ENCODE measurements at regions not wholly inside any gene's neighbourhood (a gene's known extent, or its start where the extent isn't known, plus 50 kb on each side); places are given as distances from the start of the nearest gene placed in this dataset.

GRCh38 chr4:72971572-72971971 is 97.9 kb downstream of the COX18 start:
- H3K27me3 ChIP-seq (ENCODE audit: insufficient read depth, low read length): no peaks in the 10 kb centered on the region
- H3K4me1 ChIP-seq (ENCODE audit: insufficient read depth, low read length): no peaks in the 10 kb centered on the region
- WGBS: 98% methylated on average over 3 of the region's 3 CpGs
- H3K36me3 ChIP-seq (ENCODE audit: insufficient read depth, low read length): no peaks in the 10 kb centered on the region
- H3K27ac ChIP-seq (ENCODE audit: low read depth, low read length): no peak overlapping the region
- H3K9ac ChIP-seq (ENCODE audit: low read depth, low read length): no peak overlapping the region
- H3K4me3 ChIP-seq (ENCODE audit: low read length): no peak overlapping the region
- no peaks in the 10 kb centered on the region for H3K9me3 ChIP-seq (ENCODE audit: insufficient read depth, low read depth, low read length)

DNA sequence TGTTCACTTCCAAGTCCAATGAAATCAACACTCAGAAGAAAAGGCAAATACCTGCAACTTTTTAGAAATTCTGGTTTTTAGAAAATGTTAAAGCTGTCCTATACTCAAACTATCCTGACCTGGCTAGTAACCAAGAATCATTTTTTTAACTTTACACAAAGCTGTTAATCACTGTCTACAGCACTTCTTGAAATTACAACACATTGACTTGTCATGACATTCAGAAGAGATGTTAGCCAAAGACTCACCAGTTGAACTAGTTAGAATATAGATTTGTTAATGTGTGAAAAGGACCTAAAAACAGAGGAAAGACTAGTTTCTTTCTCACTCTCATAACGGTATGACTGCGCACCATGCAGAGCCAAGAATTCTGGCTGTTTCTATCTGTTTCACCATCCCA is 98.8 kb downstream of the COX18 start:
- H3K27ac ChIP-seq (ENCODE audit: low read depth, low read length): no peak overlapping the region
- H3K4me1 ChIP-seq (ENCODE audit: insufficient read depth, low read length): no peaks in the 10 kb centered on the region
- H3K9me3 ChIP-seq (ENCODE audit: insufficient read depth, low read depth, low read length): no peaks in the 10 kb centered on the region
- H3K4me3 ChIP-seq (ENCODE audit: low read length): no peak overlapping the region
- no peak overlapping the region for H3K9ac ChIP-seq (ENCODE audit: low read depth, low read length)
- 87% methylated on average over 2 of the region's 2 CpGs for WGBS
- H3K27me3 ChIP-seq (ENCODE audit: insufficient read depth, low read length): no peaks in the 10 kb centered on the region
- H3K36me3 ChIP-seq (ENCODE audit: insufficient read depth, low read length): no peaks in the 10 kb centered on the region

DNA sequence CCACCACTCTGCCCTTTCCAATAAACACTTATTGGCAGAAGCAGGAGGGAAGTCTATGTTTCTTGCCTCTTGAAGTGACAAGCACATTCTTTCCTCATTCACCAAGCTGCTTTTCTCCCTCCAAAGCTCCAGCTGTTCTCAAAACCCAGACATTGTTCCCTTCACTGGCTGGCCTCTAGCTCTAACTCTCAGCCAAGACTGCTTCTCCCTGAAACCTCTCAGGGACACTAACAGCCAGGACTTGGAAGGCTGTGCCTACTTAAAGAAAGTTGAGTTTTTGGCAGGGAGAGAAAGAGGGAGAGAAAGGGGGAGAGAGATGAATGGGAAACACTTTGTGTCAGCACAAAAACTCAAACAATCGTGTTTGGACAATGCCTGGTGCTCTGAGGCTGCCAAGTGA is 99.5 kb downstream of the COX18 start:
- H3K9ac ChIP-seq (ENCODE audit: low read depth, low read length): no peak overlapping the region
- no peaks in the 10 kb centered on the region for H3K9me3 ChIP-seq (ENCODE audit: insufficient read depth, low read depth, low read length)
- no peaks in the 10 kb centered on the region for H3K36me3 ChIP-seq (ENCODE audit: insufficient read depth, low read length)
- H3K27ac ChIP-seq (ENCODE audit: low read depth, low read length): no peak overlapping the region
- 81% methylated on average over 1 of the region's 1 CpG for WGBS
- no peaks in the 10 kb centered on the region for H3K4me1 ChIP-seq (ENCODE audit: insufficient read depth, low read length)
- no peak overlapping the region for H3K4me3 ChIP-seq (ENCODE audit: low read length)
- H3K27me3 ChIP-seq (ENCODE audit: insufficient read depth, low read length): no peaks in the 10 kb centered on the region

DNA sequence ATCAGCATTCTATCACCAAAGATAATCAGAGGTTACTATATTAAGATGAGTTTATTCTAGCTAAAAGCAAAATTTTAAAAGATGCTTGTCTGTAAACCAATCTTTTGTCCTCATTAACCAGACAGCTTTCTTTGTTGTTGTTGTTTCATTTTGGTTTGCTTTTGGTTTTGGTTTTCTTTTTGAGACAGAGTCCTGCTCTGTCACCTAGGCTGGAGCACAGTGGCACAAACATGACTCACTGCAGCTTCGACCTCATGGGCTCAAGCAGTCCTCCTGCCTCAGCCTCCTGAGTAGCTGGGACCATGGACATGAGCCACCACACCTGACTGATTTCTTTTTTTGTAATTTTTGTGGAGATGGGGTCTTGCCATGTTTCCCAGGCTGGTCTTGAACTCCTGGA is 102.9 kb downstream of the COX18 start:
- H3K36me3 ChIP-seq (ENCODE audit: insufficient read depth, low read length): no peaks in the 10 kb centered on the region
- H3K4me1 ChIP-seq (ENCODE audit: insufficient read depth, low read length): no peaks in the 10 kb centered on the region
- H3K9me3 ChIP-seq (ENCODE audit: insufficient read depth, low read depth, low read length): no peaks in the 10 kb centered on the region
- H3K27me3 ChIP-seq (ENCODE audit: insufficient read depth, low read length): no peaks in the 10 kb centered on the region
- 94% methylated on average over 1 of the region's 1 CpG for WGBS
- no peak overlapping the region for H3K27ac ChIP-seq (ENCODE audit: low read depth, low read length)
- H3K4me3 ChIP-seq (ENCODE audit: low read length): no peak overlapping the region
- no peak overlapping the region for H3K9ac ChIP-seq (ENCODE audit: low read depth, low read length)

DNA sequence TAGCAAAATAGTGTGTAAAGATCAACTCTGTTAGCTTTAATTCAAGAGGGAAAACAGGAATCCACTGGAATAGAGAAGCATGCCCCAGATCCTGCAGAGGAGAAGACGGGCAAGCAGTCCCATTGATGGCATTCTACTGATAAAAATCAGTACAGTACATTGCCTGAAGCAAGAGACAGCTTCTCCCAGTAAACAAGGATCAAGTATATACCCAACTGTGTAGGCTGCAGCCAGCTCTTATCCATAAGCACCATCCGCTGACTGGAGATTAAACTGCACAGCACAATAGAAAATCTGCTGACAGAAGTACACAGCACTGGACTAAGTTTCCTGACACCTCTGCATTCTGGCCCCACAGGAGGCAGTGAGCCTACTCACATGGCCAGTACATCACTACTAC is 110.1 kb downstream of the COX18 start:
- no peak overlapping the region for H3K9ac ChIP-seq (ENCODE audit: low read depth, low read length)
- no peaks in the 10 kb centered on the region for H3K36me3 ChIP-seq (ENCODE audit: insufficient read depth, low read length)
- no peaks in the 10 kb centered on the region for H3K9me3 ChIP-seq (ENCODE audit: insufficient read depth, low read depth, low read length)
- H3K4me3 ChIP-seq (ENCODE audit: low read length): no peak overlapping the region
- no peaks in the 10 kb centered on the region for H3K27me3 ChIP-seq (ENCODE audit: insufficient read depth, low read length)
- no peaks in the 10 kb centered on the region for H3K4me1 ChIP-seq (ENCODE audit: insufficient read depth, low read length)
- WGBS: 82% methylated on average over 2 of the region's 2 CpGs
- no peak overlapping the region for H3K27ac ChIP-seq (ENCODE audit: low read depth, low read length)

DNA sequence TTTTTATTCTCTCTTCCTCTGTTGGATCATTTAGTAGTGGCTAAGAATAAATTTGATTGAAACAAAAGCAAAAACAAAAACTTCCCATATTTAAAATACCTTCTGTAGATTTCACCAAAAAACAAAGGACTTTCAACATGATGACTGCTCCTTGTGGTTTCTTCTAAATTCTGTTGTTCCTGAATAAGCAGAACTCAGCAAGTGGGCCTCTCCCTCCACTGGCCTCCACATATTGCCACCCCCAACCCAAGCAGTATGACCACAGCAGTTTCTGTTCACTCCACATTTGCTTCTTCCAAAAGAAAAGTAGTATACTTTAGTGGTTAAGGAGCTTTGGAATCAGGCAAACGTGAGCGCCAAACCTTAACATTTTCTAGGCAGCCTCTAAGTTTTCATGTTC is 114.7 kb downstream of the COX18 start:
- no peak overlapping the region for H3K27ac ChIP-seq (ENCODE audit: low read depth, low read length)
- WGBS: 94% methylated on average over 2 of the region's 2 CpGs
- no peak overlapping the region for H3K4me3 ChIP-seq (ENCODE audit: low read length)

GRCh38 chr4:72953571-72953970 is 115.9 kb downstream of the COX18 start:
- H3K4me3 ChIP-seq (ENCODE audit: low read length): no peak overlapping the region
- H3K9me3 ChIP-seq (ENCODE audit: insufficient read depth, low read depth, low read length): no peaks in the 10 kb centered on the region
- H3K36me3 ChIP-seq (ENCODE audit: insufficient read depth, low read length): no peaks in the 10 kb centered on the region
- H3K4me1 ChIP-seq (ENCODE audit: insufficient read depth, low read length): no peaks in the 10 kb centered on the region
- no peaks in the 10 kb centered on the region for H3K27me3 ChIP-seq (ENCODE audit: insufficient read depth, low read length)
- H3K27ac ChIP-seq (ENCODE audit: low read depth, low read length): no peak overlapping the region
- no peak overlapping the region for H3K9ac ChIP-seq (ENCODE audit: low read depth, low read length)
- WGBS: 86% methylated on average over 1 of the region's 1 CpG

More for the DNA sequence above, 114.7 kb downstream of the COX18 start:
- no peak overlapping the region for H3K9ac ChIP-seq (ENCODE audit: low read depth, low read length)
- no peaks in the 10 kb centered on the region for H3K4me1 ChIP-seq (ENCODE audit: insufficient read depth, low read length)
- no peaks in the 10 kb centered on the region for H3K36me3 ChIP-seq (ENCODE audit: insufficient read depth, low read length)
- H3K9me3 ChIP-seq (ENCODE audit: insufficient read depth, low read depth, low read length): no peaks in the 10 kb centered on the region
- no peaks in the 10 kb centered on the region for H3K27me3 ChIP-seq (ENCODE audit: insufficient read depth, low read length)

GRCh38 chr4:72951628-72952027 is 117.9 kb downstream of the COX18 start:
- Histone ChIP-seq H3K4me3 (ENCODE audit: low read length) (no peak overlapping the region), H3K4me1 (ENCODE audit: insufficient read depth, low read length) (no peaks in the 10 kb centered on the region), H3K9me3 (ENCODE audit: insufficient read depth, low read depth, low read length) (no peaks in the 10 kb centered on the region; the same call in 1 of the 2 replicates), H3K27ac (ENCODE audit: low read depth, low read length) (no peak overlapping the region), H3K36me3 (ENCODE audit: insufficient read depth, low read length) (no peaks in the 10 kb centered on the region), H3K9ac (ENCODE audit: low read depth, low read length) (no peak overlapping the region), H3K27me3 (ENCODE audit: insufficient read depth, low read length) (no peaks in the 10 kb centered on the region)
- WGBS: no CpG with 5 or more reads among the region's 2 CpGs

DNA sequence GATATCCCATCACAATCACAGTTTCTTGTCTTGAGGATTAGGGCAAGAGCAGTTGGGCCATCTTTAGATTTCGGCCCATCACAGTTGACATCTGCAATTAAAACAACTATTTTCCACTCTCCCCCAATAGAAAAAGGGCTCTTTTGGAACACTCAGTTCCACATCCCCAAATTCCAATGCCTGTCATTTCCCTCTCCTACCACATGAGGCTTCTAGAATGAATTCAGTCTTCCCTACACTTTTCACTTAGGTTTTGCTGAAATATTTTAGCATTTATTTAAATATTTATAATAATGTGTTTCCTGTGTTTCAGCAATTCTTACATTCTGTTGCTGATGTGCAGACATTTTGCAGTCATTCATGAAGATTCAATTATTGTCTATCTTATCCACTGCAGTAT is 118.4 kb downstream of the COX18 start:
- WGBS: 83% methylated on average over 1 of the region's 1 CpG

GRCh38 chr4:72948080-72948479 is 121.4 kb downstream of the COX18 start:
- WGBS: 100% methylated on average over 1 of the region's 1 CpG
- Histone ChIP-seq H3K36me3 (ENCODE audit: insufficient read depth, low read length) (no peaks in the 10 kb centered on the region), H3K9me3 (ENCODE audit: insufficient read depth, low read depth, low read length) (peaks cover 8% of the 10 kb centered on the region), H3K9ac (ENCODE audit: low read depth, low read length) (no peak overlapping the region), H3K4me1 (ENCODE audit: insufficient read depth, low read length) (no peaks in the 10 kb centered on the region), H3K27ac (ENCODE audit: low read depth, low read length) (no peak overlapping the region), H3K27me3 (ENCODE audit: insufficient read depth, low read length) (no peaks in the 10 kb centered on the region), H3K4me3 (ENCODE audit: low read length) (no peak overlapping the region)

More for the DNA sequence above, 118.4 kb downstream of the COX18 start:
- Histone ChIP-seq H3K27me3 (ENCODE audit: insufficient read depth, low read length) (no peaks in the 10 kb centered on the region), H3K36me3 (ENCODE audit: insufficient read depth, low read length) (no peaks in the 10 kb centered on the region), H3K27ac (ENCODE audit: low read depth, low read length) (no peak overlapping the region), H3K9ac (ENCODE audit: low read depth, low read length) (no peak overlapping the region), H3K4me3 (ENCODE audit: low read length) (no peak overlapping the region), H3K4me1 (ENCODE audit: insufficient read depth, low read length) (no peaks in the 10 kb centered on the region), H3K9me3 (ENCODE audit: insufficient read depth, low read depth, low read length) (peaks cover 2% of the 10 kb centered on the region; the same call in 1 of the 2 replicates)

- H3K4me1 ChIP-seq (ENCODE audit: insufficient read depth, low read length): no peaks in the 10 kb centered on the region
- WGBS: 81% methylated on average over 5 of the region's 5 CpGs
- H3K36me3 ChIP-seq (ENCODE audit: insufficient read depth, low read length): no peaks in the 10 kb centered on the region
- no peak overlapping the region for H3K27ac ChIP-seq (ENCODE audit: low read depth, low read length)
- no peak overlapping the region for H3K9ac ChIP-seq (ENCODE audit: low read depth, low read length)
- H3K4me3 ChIP-seq (ENCODE audit: low read length): no peak overlapping the region
- H3K27me3 ChIP-seq (ENCODE audit: insufficient read depth, low read length): no peaks in the 10 kb centered on the region
- H3K9me3 ChIP-seq (ENCODE audit: insufficient read depth, low read depth, low read length): peaks cover 8% of the 10 kb centered on the region
Measured at GRCh38 chr4:72945719-72946336, 123.7 kb downstream of the COX18 start.

DNA sequence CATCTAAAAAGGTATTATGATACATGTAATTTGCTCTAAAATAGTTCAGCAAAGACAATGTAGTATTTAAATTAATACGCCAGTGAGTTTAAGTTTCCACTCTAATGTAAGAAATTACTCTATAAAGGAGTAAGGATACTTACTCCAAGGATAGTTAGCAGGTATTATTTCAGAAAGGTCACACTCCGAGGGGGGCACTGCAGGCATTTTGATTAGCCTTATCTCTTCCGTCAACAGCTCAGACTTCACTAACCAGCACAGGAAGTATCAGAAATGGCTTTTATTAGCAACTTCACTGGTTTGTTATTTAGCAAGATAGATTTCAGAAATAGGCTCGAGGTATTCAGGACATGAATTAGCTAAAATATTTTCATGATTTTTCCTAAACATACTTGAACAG is 127.0 kb downstream of the COX18 start:
- Histone ChIP-seq H3K4me3 (ENCODE audit: low read length) (no peak overlapping the region), H3K9me3 (ENCODE audit: insufficient read depth, low read depth, low read length) (peaks cover 8% of the 10 kb centered on the region), H3K9ac (ENCODE audit: low read depth, low read length) (no peak overlapping the region), H3K4me1 (ENCODE audit: insufficient read depth, low read length) (0 out of 2 replicates have a peak, but pooled peaks cover 4% of the 10 kb centered on the region), H3K27me3 (ENCODE audit: insufficient read depth, low read length) (no peaks in the 10 kb centered on the region), H3K36me3 (ENCODE audit: insufficient read depth, low read length) (no peaks in the 10 kb centered on the region), H3K27ac (ENCODE audit: low read depth, low read length) (no peak overlapping the region)
- WGBS: 67% methylated on average over 2 of the region's 4 CpGs
